ENCODE measurements at regions not wholly inside any gene's neighbourhood (a gene's known extent, or its start where the extent isn't known, plus 50 kb on each side); places are given as distances from the start of the nearest gene placed in this dataset.

- no peak for TF ChIP-seq CTCF (IDR thresholded peaks at IDR 0.05)
Observed at GRCh38 chr3:118229196-118229595, 805.5 kb downstream of the IGSF11 start.

- TF ChIP-seq CTCF (IDR thresholded peaks at IDR 0.05) = no peak
Observed at GRCh38 chr3:118231578-118231977, 803.1 kb downstream of the IGSF11 start.

DNA sequence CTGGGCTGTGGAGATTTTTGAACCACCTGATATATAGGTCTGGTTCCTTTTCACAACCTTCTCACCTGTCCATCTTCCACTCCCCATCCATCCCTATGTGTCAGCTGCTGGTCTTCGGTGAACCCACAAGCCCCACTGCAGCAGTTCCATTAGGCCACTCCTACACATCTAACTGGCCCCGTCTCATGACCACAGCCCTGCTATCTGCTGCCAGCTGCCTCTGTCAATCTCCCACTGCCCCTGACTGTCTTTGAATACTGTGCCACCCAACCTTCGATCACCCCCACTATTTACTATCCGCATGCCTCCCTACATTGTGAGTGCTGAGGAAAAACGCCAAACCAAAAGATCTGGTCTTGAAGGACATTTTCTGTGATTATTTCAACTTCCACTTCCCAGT lies 795.4 kb downstream of the IGSF11 start:
- no peak for TF ChIP-seq CTCF (IDR thresholded peaks at IDR 0.05)

GRCh38 chr3:118244761-118245160 lies 789.9 kb downstream of the IGSF11 start:
- TF ChIP-seq CTCF (IDR thresholded peaks at IDR 0.05) = no peak

DNA sequence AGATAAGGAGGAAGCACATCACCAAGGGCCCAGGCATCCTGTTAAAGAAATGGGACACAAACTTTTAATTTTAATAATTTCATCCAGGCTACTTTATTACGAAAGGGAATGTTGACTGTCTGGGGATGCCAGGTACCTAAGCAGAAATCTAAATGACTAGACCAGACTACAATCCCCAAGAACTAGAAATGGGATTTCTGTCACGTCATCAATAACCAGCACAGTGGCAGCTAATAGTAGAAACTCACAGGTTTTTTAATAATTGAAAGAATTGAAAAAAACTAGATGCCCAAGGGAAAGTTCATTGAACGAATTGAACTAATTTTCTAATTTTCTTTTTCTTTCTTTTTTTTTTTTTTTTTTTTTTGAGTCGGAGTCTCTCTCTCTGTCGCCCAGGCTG lies 789.3 kb downstream of the IGSF11 start:
- TF ChIP-seq CTCF (IDR thresholded peaks at IDR 0.05) = no peak

DNA sequence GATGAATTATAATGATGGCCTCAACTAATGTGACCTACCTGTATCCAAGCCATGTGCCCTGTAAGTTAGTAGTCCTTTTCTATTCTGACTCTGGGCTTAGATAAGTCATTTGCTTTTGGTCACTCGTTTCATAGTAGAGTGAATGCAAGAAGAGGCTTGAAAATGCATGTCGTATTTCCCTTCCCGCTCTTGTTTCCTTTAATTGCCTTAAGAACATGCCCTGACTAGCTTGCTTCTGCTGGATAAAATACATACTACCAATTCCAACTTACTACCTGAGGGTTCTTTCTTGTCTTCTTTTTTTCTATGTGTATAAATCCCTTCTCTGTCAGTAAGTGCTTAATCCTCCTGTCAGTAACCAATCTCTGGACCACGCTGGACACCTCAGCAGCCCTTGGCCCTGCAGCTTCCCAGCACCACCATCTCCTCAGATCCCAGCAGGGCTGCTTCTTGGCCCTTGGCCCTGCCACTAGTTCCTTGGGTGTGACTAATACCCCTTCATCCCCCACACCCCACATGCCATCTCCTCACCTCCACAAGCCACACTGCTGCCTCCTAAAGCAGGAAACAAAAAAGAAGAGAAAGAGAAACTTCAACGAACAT lies 771.7 kb downstream of the IGSF11 start:
- TF ChIP-seq CTCF (IDR thresholded peaks at IDR 0.05) = no peak

DNA sequence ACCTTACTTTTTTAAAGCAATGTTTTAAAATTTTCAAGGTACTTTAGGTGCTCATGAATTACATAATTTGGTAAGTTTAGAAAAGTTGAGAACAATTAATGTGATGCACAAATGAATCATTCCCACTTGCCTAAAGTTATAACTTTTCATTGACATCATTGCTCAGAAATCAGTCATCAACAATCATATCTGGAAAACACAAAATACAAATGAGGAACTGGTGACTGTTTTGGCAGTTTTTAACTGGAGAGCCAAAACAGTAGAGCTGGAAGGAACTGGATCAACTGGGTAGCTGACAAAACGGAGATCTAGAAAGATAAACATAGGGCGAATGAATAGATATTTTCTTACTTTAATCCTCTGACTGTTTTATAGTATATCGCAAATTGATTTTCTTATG lies 767.1 kb downstream of the IGSF11 start:
- TF ChIP-seq CTCF (IDR thresholded peaks at IDR 0.05) = no peak

DNA sequence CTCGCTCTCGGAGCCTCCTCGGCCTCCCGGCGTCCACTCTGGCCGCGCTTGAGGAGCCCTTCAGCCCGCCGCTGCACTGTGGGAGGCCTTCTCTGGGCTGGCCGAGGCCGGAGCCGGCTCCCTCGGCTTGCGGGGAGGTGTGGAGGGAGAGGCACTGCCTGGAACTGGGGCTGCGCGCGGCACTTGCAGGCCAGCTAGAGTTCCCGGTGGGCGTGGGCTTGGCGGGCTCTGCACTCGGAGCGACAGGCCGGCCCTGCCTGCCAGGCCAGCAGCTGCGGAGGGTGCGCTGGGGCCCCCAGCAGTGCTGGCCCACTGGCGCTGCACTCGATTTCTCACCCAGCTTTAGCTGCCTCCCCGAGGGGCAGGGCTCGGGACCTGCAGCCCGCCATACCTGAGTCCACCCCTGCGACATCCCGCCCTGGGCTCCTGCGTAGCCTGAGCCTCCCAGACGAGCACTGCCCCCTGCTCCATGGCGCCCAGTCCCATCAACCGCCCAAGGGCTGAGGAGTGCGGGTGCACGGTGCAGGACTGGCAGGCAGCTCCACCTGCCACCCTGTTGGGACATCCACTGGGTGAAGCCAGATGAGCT lies 765.0 kb downstream of the IGSF11 start:
- TF ChIP-seq CTCF (IDR thresholded peaks at IDR 0.05) = no peak

Measured in LNCAP (cell line).